Transverse colon (tissue), 4 donors: ENCODE measurements at regions not wholly inside any gene's neighbourhood (a gene's known extent, or its start where the extent isn't known, plus 50 kb on each side); places are given as distances from the start of the nearest gene placed in this dataset.

Source experiments
- CTCF ChIP-seq, 5 experiments: fragments of 200-600 bp in 3 of 5; fragments of 450-650 bp in 2 of 5; sonication (generic) in 3 of 5; IDR thresholded peaks; 1 replicate in 2 of 5; 2 replicates in 3 of 5; pipeline ENCODE4 v1.5.1; 2016 to 2017; ENCODE audit warnings: antibody characterized with exemption in 5 of 5, inconsistent platforms in 3 of 5, mild to moderate bottlenecking in 2 of 5, moderate library complexity in 1 of 5
- EP300 ChIP-seq: sonication (generic); formaldehyde crosslinking; IDR thresholded peaks from one replicate; pipeline ENCODE4 v1.6.1; 2017; ENCODE audit warnings: antibody characterized with exemption, low read depth
- POLR2A ChIP-seq: fragments of 450-650 bp; IDR thresholded peaks from one replicate; pipeline ENCODE4 v1.6.1; 2016; ENCODE audit warnings: antibody characterized with exemption, mild to moderate bottlenecking, moderate library complexity
- POLR2AphosphoS5 ChIP-seq, 3 donors: sonication (generic); formaldehyde crosslinking; IDR thresholded peaks; one replicate each; pipeline ENCODE4 v1.6.1; 2016; ENCODE audit warnings: antibody characterized with exemption in 3 of 3

GRCh38 chr2:217732992-217733391 lies 269.8 kb downstream of the TNS1 start:
- TF ChIP-seq POLR2AphosphoS5 (IDR thresholded peaks at IDR 0.05) (no peak), CTCF (IDR thresholded peaks at IDR 0.05) (no peak), POLR2A (no peak), EP300 (no peak)
